H1 (cell line): ENCODE measurements at regions not wholly inside any gene's neighbourhood (a gene's known extent, or its start where the extent isn't known, plus 50 kb on each side); places are given as distances from the start of the nearest gene placed in this dataset.

Experiments used
- CTCF ChIA-PET: fragments of 300-600 bp; sonication (Branson Sonifier 250); formaldehyde crosslinking; loops from one replicate; lab custom pipeline; 2021; ENCODE audit not compliant: partially characterized antibody; lab: Charles Lee
- POLR2A ChIA-PET: fragments of 300-600 bp; sonication (Branson Sonifier 250); formaldehyde crosslinking; loops from one replicate; lab custom pipeline; 2021; ENCODE audit warnings: inconsistent platforms; ENCODE audit not compliant: partially characterized antibody; lab: Charles Lee
- DNase-seq, 2 experiments: peaks; one replicate each; pipeline versions ENCODE4 v3.0.0 to v3.0.0-alpha.2; 2010 to 2022; ENCODE audit warnings: low spot score in 2 of 2, low read depth in 1 of 2, mixed read lengths in 1 of 2
- FAIRE-seq: peaks from 2 replicates; lab custom pipeline; 2011; peaks lifted over from hg19 to GRCh38; lab: Jason Lieb, UNC
- H2AFZ ChIP-seq: 2 replicates; pipeline ENCODE4 v1.8.1; 2012; ENCODE audit warnings: low read length, inconsistent platforms
- H2AK5ac ChIP-seq: 2 replicates; pipeline ENCODE4 v1.6.1; 2013; ENCODE audit warnings: low read depth, low read length
- H2BK120ac ChIP-seq: replicated peaks from 2 replicates; pipeline ENCODE3; 2013; ENCODE audit warnings: low read depth, low read length, inconsistent platforms
- H2BK12ac ChIP-seq: 2 replicates; pipeline ENCODE4 v1.6.1; 2013; ENCODE audit warnings: low read depth, low read length
- H2BK15ac ChIP-seq: 2 replicates; pipeline ENCODE4 v1.6.1; 2013; ENCODE audit warnings: low read length
- H2BK20ac ChIP-seq: 2 replicates; pipeline ENCODE4 v1.6.1; 2013; ENCODE audit warnings: low read length
- H2BK5ac ChIP-seq: 2 replicates; pipeline ENCODE4 v1.6.1; 2013; ENCODE audit warnings: low read depth, low read length
- H3K14ac ChIP-seq: 2 replicates; pipeline ENCODE4 v1.6.1; 2013; ENCODE audit warnings: inconsistent platforms; ENCODE audit not compliant: insufficient read length
- H3K18ac ChIP-seq: 2 replicates; pipeline ENCODE4 v1.6.1; 2013; ENCODE audit warnings: low read length; ENCODE audit errors: extremely low read depth
- H3K23ac ChIP-seq: 2 replicates; pipeline ENCODE4 v1.6.1; 2013; ENCODE audit warnings: inconsistent platforms; ENCODE audit not compliant: insufficient read length
- H3K23me2 ChIP-seq: 2 replicates; pipeline ENCODE4 v1.6.1; 2013; ENCODE audit warnings: low read depth, low read length
- H3K27ac ChIP-seq: 2 replicates; pipeline ENCODE4 v1.6.1; 2011; ENCODE audit warnings: low read depth, low read length, inconsistent platforms
- H3K27me3 ChIP-seq, 4 experiments: replicated peaks in 1 of 4; 1 replicate in 1 of 4; 2 replicates in 3 of 4; pipeline versions ENCODE4 v1.6.1 to v1.8.1; 2011 to 2013; ENCODE audit warnings: low read length in 3 of 4, mild to moderate bottlenecking in 3 of 4, inconsistent platforms in 2 of 4, mixed read lengths in 2 of 4, moderate library complexity in 1 of 4; ENCODE audit not compliant: control insufficient read depth in 3 of 4, insufficient read depth in 3 of 4; ENCODE audit errors: extremely low read depth in 1 of 4
- H3K36me3 ChIP-seq, 4 experiments: 2 replicates each; pipeline versions ENCODE4 v1.6.1 to v1.8.1; 2011 to 2013; ENCODE audit warnings: mild to moderate bottlenecking in 4 of 4, low read length in 3 of 4, moderate library complexity in 2 of 4, control low read depth in 1 of 4, inconsistent platforms in 1 of 4; ENCODE audit not compliant: insufficient read depth in 4 of 4, control insufficient read depth in 2 of 4
- H3K4ac ChIP-seq: replicated peaks from 2 replicates; pipeline ENCODE3; 2013; ENCODE audit warnings: low read length, low read depth, mixed read lengths, inconsistent platforms; ENCODE audit not compliant: insufficient read length
- H3K4me1 ChIP-seq, 4 experiments: replicated peaks in 1 of 4; 1 replicate in 1 of 4; 2 replicates in 3 of 4; pipeline versions ENCODE4 v1.6.1 to v1.8.1; 2011 to 2013; ENCODE audit warnings: low read length in 3 of 4, inconsistent platforms in 2 of 4, mixed read lengths in 1 of 4; ENCODE audit not compliant: insufficient read depth in 4 of 4, control insufficient read depth in 3 of 4
- H3K4me2 ChIP-seq, 2 experiments: 2 replicates each; pipeline versions ENCODE4 v1.6.1 to v1.8.1; 2011 to 2013; ENCODE audit warnings: low read depth in 2 of 2, low read length in 2 of 2, control low read depth in 1 of 2, inconsistent platforms in 1 of 2, mild to moderate bottlenecking in 1 of 2; ENCODE audit not compliant: insufficient read depth in 1 of 2
- H3K4me3 ChIP-seq, 4 experiments: fragments of 200-600, 300-600 bp in 1 of 4; sonication (generic), shearing (Covaris generic), sonication (Bioruptor Twin) in 1 of 4; 2 replicates each; pipeline versions ENCODE4 v1.5.1 to v1.8.1; 2011 to 2016; ENCODE audit warnings: low read length in 4 of 4, low read depth in 3 of 4, control low read depth in 2 of 4, inconsistent platforms in 2 of 4, mild to moderate bottlenecking in 2 of 4, mixed read lengths in 1 of 4, moderate library complexity in 1 of 4; ENCODE audit not compliant: insufficient read depth in 2 of 4; ENCODE audit errors: extremely low read depth in 1 of 4
- H3K56ac ChIP-seq: replicated peaks from 2 replicates; pipeline ENCODE3; 2013; ENCODE audit warnings: low read depth, mild to moderate bottlenecking, mixed read lengths, low read length, inconsistent platforms; ENCODE audit not compliant: insufficient read length
- H3K79me1 ChIP-seq: 2 replicates; pipeline ENCODE4 v1.6.1; 2013; ENCODE audit warnings: low read depth, low read length, control low read depth
- H3K79me2 ChIP-seq, 2 experiments: 2 replicates each; pipeline versions ENCODE4 v1.6.1 to v1.8.1; 2012 to 2013; ENCODE audit warnings: low read length in 2 of 2, mild to moderate bottlenecking in 2 of 2, inconsistent platforms in 1 of 2; ENCODE audit not compliant: insufficient read depth in 2 of 2, control insufficient read depth in 1 of 2
- H3K9ac ChIP-seq, 4 experiments: replicated peaks in 1 of 4; 1 replicate in 1 of 4; 2 replicates in 3 of 4; pipeline versions ENCODE4 v1.6.1 to v1.8.1; 2011 to 2013; ENCODE audit warnings: low read depth in 3 of 4, low read length in 3 of 4, control low read depth in 2 of 4, mild to moderate bottlenecking in 2 of 4, moderate library complexity in 2 of 4, inconsistent platforms in 1 of 4; ENCODE audit errors: extremely low read depth in 1 of 4
- H3K9me3 ChIP-seq, 2 experiments: 2 replicates each; pipeline versions ENCODE4 v1.6.1 to v1.8.1; 2012 to 2013; ENCODE audit warnings: mild to moderate bottlenecking in 2 of 2, moderate library complexity in 2 of 2, control low read depth in 1 of 2, inconsistent platforms in 1 of 2, low read depth in 1 of 2, low read length in 1 of 2, mixed read lengths in 1 of 2; ENCODE audit not compliant: insufficient read depth in 2 of 2
- H4K20me1 ChIP-seq, 2 experiments: replicated peaks in 1 of 2; 2 replicates each; pipeline versions ENCODE3 to v1.8.1; 2011 to 2013; ENCODE audit warnings: inconsistent platforms in 2 of 2, low read length in 2 of 2, mild to moderate bottlenecking in 1 of 2; ENCODE audit not compliant: insufficient read depth in 2 of 2, control insufficient read depth in 1 of 2
- H4K5ac ChIP-seq: 2 replicates; pipeline ENCODE4 v1.6.1; 2013; ENCODE audit warnings: low read length, low read depth, mixed read lengths, inconsistent platforms; ENCODE audit not compliant: insufficient read length
- H4K8ac ChIP-seq: 2 replicates; pipeline ENCODE4 v1.8.0; 2013; ENCODE audit warnings: mild to moderate bottlenecking, moderate library complexity, low read length, inconsistent platforms; ENCODE audit not compliant: insufficient read depth; ENCODE audit errors: extremely low read depth
- H4K91ac ChIP-seq: replicated peaks from 2 replicates; pipeline ENCODE3; 2013; ENCODE audit warnings: low read length, mixed read lengths, inconsistent platforms; ENCODE audit not compliant: insufficient read length
- CEBPB ChIP-seq: IDR thresholded peaks from 2 replicates; pipeline ENCODE4 v1.6.1; 2012; ENCODE audit warnings: low read depth, low read length
- RFX5 ChIP-seq: IDR thresholded peaks from 2 replicates; pipeline ENCODE4 v1.6.1; 2011; ENCODE audit warnings: low read depth, low read length, improper control_type of control experiment, borderline replicate concordance
- SP2 ChIP-seq: IDR thresholded peaks from 2 replicates; pipeline ENCODE4 v1.6.1; 2012; ENCODE audit warnings: mild to moderate bottlenecking, low read length, inconsistent platforms
- WGBS, 2 experiments: shearing (Covaris generic) in 1 of 2; methylation state at CpG; one replicate each; pipeline versions ENCODE4 v1.1.6 to v1.1.7; 2013 to 2015; ENCODE audit warnings: low lambda C conversion rate in 2 of 2, mixed read lengths in 2 of 2, inconsistent platforms in 1 of 2, low coverage in 1 of 2, missing lambda C conversion rate in 1 of 2; ENCODE audit not compliant: insufficient replicate concordance in 2 of 2, insufficient coverage in 1 of 2, insufficient read length in 1 of 2; ENCODE audit errors: extremely low coverage in 1 of 2, missing lambda C conversion rate in 1 of 2; 5-methylcytosine and 5-hydroxymethylcytosine counted together

DNA sequence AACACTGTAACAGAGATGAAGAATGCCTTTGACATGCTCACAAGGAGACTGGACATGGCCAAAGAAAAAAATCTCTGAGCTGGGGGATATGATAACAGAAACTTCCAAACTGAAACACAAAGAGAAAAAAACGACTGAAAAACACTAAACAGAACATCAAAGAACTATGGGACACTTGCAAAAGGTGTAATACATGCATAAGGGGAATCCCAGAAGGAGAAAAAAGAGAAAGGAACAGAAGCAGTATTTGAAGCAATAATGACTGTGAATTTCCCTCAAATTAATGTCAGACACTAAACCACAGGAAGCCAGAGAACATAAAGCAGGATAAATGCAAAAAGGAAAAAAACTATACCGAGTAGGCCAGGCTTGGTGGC is 117.4 kb upstream of the ARID1B start:
- no peak overlapping the region for H2AK5ac ChIP-seq
- no peaks in the 10 kb centered on the region for H3K27me3 ChIP-seq
- H4K5ac ChIP-seq, result no peak overlapping the region
- peaks cover 0 to 18% (median 12%) of the 10 kb centered on the region in 4 experiments; a peak in 6 of 7 replicates for H3K4me1 ChIP-seq
- H3K9me3 ChIP-seq, result no peaks in the 10 kb centered on the region
- H3K23ac ChIP-seq, result no peak overlapping the region
- no peak overlapping the region for H3K4ac ChIP-seq
- no peak overlapping the region for H2AFZ ChIP-seq
- FAIRE-seq (no peak), DNase-seq (no peak)
- H3K18ac ChIP-seq, result no peak overlapping the region
- no peak overlapping the region for H2BK12ac ChIP-seq
- ChIA-PET CTCF (interaction anchor here (1.1 to 1.8 kb wide), 3 partner anchors 94 to 526 kb away, joined by 3 to 6 read pairs (median 4); no protein-coding TSS in a partner anchor), POLR2A (interaction anchor here (1.0 kb wide), 1 partner anchor 116 kb away, joined by 3 read pairs; no protein-coding TSS in a partner anchor)
- 0 out of 2 replicates have a peak overlapping the region, but pooled peaks have one; percentile 72 for H2BK20ac ChIP-seq
- no peak overlapping the region for H3K4me2 ChIP-seq
- no peak overlapping the region for H3K14ac ChIP-seq
- H3K36me3 ChIP-seq, result no peaks in the 10 kb centered on the region
- H2BK15ac ChIP-seq, result no peak overlapping the region
- no peak overlapping the region for H4K8ac ChIP-seq
- H2BK5ac ChIP-seq, result no peak overlapping the region
- H4K20me1 ChIP-seq, result no peaks in the 10 kb centered on the region
- H3K23me2 ChIP-seq, result no peaks in the 10 kb centered on the region
- H2BK120ac ChIP-seq, result no peak overlapping the region
- H3K27ac ChIP-seq, result no peak overlapping the region
- 75% methylated on average over 2 of the region's 2 CpGs; no CpG with 5 or more reads in 1 of the 2 experiments for WGBS, 2 experiments
- H3K79me2 ChIP-seq, result no peaks in the 10 kb centered on the region
- H3K56ac ChIP-seq, result no peak overlapping the region
- no peak overlapping the region for H4K91ac ChIP-seq
- no peaks in the 10 kb centered on the region for H3K79me1 ChIP-seq
- no peak overlapping the region for H3K9ac ChIP-seq
- no peak overlapping the region for H3K4me3 ChIP-seq
- no peak for TF ChIP-seq RFX5
- no peak for TF ChIP-seq CEBPB
- no peak for TF ChIP-seq SP2
